CD4-positive, alpha-beta T cell treated with Interleukin-1 beta for 1 hour (primary cell): ENCODE measurements at regions not wholly inside any gene's neighbourhood (a gene's known extent, or its start where the extent isn't known, plus 50 kb on each side); places are given as distances from the start of the nearest gene placed in this dataset.
A peak's percentile ranks its signal among the peaks of the same experiment; 100 is the strongest.

Source experiments
- DNase-seq, 2 donors: peaks; one replicate each; pipeline ENCODE4 v3.0.0-alpha.2; 2020 to 2022

DNA sequence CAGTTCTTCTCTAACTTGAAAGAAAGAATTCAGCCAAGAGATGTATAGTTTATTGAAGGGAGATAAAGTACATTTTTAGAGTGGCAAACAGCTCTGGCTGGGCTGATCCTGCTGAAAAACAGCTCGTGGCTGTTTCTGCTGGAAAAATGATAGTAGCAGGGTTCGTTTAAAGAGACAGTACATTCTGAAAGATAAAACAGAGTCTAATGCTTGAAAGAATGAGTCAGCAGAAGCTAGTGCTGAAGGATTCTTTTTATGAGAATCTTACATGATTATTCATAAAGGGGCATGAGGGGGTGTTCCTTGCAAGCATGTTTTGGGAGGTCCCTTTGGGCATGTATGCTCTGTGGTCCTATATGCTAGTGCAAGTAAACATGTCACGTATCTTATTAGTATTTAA lies 790.0 kb downstream of the PCDH18 start:
- no peak for DNase-seq

DNA sequence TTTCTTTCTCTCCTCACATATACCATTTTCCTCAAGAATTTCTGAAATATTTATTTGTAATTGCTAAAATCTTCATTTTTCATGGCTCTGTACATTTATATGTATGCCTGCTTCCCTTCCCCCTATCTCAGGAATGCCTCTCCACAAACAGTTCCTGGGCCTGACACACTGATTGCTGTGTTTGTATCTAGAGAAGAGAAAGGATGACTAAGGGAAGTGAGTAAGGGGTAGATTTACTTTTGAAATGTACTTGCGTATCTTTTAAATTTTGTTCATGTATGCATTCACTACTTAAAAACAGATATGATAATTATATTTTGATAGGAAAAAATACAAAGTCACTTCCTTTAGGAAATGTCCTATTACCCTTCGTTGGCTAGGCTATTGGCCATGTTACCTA lies 790.8 kb downstream of the PCDH18 start:
- no peak for DNase-seq

DNA sequence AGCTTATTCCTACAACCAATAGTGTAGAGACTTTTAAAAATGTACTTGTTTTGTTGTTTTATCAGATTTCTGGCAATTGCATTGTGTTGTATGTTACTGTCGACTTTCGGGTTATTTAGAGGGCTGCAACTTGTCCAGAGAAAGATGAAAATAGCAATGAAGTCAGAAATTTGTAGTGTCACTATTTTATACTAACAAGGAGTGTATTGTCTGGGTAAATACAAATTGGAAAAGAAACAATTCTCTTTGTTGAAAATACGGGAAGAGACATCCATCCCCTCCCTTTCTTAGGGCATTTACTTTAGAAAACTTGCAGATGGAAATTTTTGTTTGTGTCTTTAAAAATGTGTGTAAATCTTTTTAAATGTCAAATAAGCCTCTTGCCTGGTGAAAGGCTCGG lies 792.0 kb downstream of the PCDH18 start:
- no peak for DNase-seq

DNA sequence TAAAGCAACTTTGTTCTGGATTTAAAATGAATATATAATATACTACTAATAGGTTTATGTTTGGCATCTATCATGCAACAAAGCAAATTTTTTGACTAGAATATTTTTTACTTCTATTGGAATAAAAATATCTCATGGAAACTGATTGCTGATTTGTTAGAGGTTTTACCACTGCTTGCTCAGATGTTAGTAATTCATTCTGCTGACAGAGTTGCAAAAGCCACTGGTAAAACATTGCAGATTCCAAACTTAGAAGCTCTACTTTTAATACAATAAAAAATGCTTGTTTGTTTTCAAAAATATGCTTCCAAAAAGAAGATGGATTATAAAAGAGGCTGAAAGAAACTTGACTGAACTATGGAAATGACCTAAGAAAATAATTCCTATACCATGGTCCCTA lies 795.2 kb downstream of the PCDH18 start:
- no peak for DNase-seq

- DNase-seq = no peak
Observed at GRCh38 chr4:136731025-136731424, 801.3 kb downstream of the PCDH18 start.

DNA sequence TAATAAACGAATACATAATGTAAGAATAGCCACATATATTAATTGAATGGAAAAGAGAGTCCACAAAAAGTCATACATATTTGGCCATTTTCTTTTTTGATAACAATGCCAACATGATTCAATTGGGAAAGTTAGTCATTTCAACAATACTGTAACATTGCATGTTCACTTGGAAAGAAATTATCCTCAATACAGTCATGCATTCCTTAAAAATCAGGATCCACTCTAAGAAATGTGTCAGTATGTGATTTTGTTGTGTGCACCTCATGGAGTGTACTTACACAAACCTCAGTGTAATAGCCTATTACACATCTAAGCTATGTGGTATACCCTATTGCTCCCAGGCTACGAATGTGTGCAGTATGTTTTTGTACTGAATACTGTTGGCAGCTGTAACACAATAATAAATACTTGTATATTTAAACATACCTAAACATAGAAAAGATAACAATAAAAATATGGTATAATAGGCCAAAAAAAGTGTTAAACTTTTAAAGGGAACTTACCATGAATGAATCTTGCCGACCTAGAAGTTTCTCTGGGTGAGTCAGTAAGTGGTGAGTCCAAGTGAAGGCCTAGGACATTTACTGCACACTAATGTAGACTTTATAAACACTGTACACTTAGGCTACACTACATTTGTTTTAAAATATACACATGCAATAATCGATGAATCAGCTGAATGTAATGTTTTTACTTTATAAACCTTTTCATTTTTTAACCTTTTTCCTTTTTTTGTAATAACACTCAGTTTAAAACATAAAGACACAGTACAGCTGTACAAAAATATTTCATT lies 806.8 kb downstream of the PCDH18 start:
- no peak for DNase-seq

DNA sequence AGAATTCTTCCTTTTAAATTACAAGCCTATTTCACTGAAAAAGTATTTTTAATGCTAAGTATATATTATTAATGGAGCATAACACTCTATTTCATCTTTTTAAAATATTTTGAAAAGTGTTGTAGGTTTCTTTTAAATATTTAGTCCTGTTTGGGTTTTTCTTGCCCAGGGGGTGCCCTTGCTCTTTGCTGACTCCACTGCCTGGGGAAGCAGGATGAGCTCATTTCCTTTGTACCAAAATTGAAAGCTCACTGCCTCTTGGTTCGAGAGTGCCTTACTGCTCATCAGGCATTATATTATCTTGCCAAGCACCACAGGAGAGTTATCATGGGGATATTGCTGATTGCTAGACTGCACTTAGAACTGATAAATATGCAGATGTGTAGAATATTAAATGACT lies 819.2 kb downstream of the PCDH18 start:
- no peak for DNase-seq

GRCh38 chr4:136709897-136710296 lies 822.4 kb downstream of the PCDH18 start:
- no peak for DNase-seq

- no peak for DNase-seq
Observed at GRCh38 chr4:136706942-136707341, 825.4 kb downstream of the PCDH18 start.

DNA sequence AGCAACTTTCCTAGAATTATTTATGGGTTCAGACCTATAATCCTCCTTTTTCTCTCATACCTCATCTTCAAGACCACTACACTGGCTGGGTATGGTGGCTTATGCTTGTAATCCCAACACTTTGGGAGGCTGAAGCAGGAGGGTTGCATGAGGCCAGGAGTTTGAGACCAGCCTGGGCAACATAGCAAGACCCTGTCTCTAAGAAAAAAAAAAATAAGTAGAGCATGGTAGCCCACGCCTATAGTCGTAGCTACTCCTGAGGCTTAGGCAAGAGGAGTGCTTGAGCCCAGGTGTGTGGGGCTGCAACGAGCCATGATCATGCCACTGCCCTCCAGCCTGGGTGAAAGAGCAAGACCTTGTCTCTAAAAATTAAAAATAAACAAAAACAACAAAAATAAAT lies 832.4 kb downstream of the PCDH18 start:
- DNase-seq = no peak

GRCh38 chr4:136691607-136692006 lies 840.7 kb downstream of the PCDH18 start:
- no peak for DNase-seq

DNA sequence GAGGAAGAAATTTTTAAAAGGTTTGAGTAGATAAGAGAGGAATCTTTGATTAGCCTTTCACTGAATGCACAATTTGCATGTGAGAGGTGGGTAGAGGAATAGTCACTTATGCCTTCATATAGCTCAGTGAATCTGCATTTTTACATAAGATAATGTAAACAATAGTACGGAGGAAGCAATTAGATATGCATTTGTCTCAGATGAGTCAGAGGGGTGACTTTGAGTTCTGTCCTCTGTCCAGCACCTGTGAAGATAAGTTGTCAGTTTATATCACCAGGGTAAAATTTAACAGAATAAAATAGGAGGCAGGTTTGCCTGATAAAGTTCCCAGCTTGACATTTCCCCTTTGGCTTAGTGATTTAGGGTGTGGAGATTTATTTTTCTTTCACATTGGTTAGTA lies 841.9 kb downstream of the PCDH18 start:
- DNase-seq = no peak

DNA sequence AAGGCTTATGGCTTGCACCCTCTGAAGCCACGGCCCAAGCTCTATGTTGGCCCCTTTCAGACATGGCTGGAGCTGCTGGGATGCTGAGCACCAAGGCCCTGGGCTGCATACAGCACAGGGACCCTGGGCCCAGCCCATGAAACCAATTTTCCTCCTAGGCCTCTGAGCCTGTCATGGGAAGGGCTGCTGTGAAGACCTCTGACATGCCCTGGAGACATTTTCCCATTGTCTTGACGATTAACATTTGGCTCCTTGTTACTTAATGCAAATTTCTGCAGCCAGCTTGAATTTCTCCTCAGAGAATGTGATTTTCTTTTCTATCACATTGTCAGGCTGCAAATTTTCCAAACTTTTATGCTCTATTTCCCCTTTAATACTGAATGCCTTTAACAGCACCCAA lies 844.7 kb downstream of the PCDH18 start:
- no peak for DNase-seq

DNA sequence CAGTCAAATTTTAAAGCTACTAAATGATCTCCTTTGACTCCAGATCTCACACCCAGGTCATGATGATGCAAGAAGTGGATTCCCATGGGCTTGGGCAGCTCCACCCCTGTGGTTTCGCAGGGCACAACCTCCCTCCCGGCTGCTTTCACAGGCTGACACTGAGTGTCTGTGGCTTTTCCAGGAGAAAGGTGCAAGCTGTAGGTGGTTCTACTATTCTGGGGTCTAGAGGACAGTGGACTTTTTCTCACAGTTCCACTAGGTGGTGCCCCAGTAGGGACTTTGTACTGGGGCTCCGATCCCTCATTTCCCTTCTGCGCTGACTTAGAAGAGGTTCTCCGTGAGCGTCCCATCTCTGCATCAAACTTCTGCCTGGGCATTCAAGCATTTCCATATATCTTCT lies 845.2 kb downstream of the PCDH18 start:
- no peak for DNase-seq

GRCh38 chr4:136680761-136681160 lies 851.5 kb downstream of the PCDH18 start:
- no peak for DNase-seq

GRCh38 chr4:136680271-136680670 lies 852.0 kb downstream of the PCDH18 start:
- DNase-seq = no peak

DNA sequence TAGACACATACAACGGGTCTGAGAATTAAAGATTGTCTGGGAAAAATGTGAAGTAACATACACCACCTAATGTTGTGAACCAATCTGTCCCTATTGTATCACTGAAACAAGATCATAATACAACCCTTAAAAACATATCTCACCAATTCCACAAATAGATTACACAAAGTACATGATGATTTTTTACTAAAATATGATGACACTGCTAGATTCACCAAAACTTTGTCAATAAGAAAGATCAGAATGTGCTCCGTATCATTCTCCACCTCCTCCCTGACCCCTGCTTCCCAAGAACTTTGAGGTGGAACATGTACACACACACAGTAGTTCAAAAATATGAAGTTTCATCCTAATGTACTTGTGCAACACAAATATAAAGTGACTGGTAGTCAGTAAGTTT lies 862.0 kb downstream of the PCDH18 start:
- no peak for DNase-seq

DNA sequence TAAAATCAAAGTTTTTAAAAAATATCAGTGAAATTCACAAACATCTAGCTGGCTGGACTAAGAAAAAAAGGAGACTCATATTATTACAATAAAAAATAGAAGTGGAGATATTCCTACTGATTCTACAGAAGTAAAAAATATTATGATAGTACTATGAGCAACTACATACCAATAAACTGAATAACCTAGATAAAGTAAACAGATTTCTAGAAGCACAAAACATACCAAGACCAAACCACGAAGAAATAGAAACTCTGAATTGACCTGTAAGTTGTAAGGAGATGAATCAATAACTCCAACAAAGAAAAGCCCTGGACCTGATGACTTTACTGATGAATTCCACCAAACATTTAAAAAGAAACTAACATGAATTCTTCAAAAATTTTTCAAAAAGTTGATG lies 867.3 kb downstream of the PCDH18 start:
- DNase-seq = no peak

- DNase-seq = no peak
Observed at GRCh38 chr4:136662539-136662938, 869.8 kb downstream of the PCDH18 start.

GRCh38 chr4:136653640-136654406 lies 878.5 kb downstream of the PCDH18 start:
- DNase-seq = no peak

- DNase-seq = no peak
Observed at GRCh38 chr4:136651932-136652331, 880.4 kb downstream of the PCDH18 start.

GRCh38 chr4:136651278-136651667 lies 881.0 kb downstream of the PCDH18 start:
- DNase-seq = no peak

GRCh38 chr4:136650541-136651277 lies 881.6 kb downstream of the PCDH18 start:
- DNase-seq = peak in 1 of 2 donors; percentile 15

- no peak for DNase-seq
Observed at GRCh38 chr4:136644279-136644678, 888.0 kb downstream of the PCDH18 start.
